SU-DHL-6 (cell line): ENCODE measurements at regions not wholly inside any gene's neighbourhood (a gene's known extent, or its start where the extent isn't known, plus 50 kb on each side); places are given as distances from the start of the nearest gene placed in this dataset.

Experiments
- EZH2phosphoT487 ChIP-seq: fragments of 200-600 bp; sonication (generic), shearing (Covaris generic); conservative IDR thresholded peaks from 2 replicates; pipeline ENCODE4 v1.6.1; 2018; ENCODE audit warnings: mild to moderate bottlenecking, antibody characterized with exemption, low read length, moderate library complexity, mixed read lengths
- TF ChIP-seq, protein P1 (sequence below): fragments of 200-600 bp; sonication (generic); IDR thresholded peaks from one replicate; pipeline ENCODE4 v1.5.1; 2017; ENCODE audit warnings: antibody characterized with exemption, mild to moderate bottlenecking, low read length, moderate library complexity; ENCODE audit not compliant: insufficient read depth, poor library complexity, severe bottlenecking

DNA sequence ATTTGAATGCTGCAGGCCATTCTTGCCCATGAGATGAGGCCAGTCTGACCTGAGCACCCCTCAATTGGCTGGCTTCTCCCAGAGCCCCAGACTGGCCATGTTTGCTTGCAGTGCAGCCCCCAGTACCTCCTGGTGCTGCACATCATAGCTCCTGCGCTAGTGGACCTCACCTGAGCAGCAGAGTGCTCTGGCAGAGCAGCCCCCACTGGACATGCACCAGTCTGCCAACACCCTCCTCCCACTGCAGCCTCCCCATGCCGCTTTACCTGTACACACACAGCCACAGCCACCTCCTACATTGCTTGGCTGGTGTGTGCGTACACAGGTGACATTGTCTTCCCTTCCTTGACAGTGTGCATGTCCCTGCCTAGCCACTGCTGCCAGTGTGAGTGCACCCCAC lies 940.2 kb downstream of the EFNA5 start:
- TF ChIP-seq, protein P1, sequence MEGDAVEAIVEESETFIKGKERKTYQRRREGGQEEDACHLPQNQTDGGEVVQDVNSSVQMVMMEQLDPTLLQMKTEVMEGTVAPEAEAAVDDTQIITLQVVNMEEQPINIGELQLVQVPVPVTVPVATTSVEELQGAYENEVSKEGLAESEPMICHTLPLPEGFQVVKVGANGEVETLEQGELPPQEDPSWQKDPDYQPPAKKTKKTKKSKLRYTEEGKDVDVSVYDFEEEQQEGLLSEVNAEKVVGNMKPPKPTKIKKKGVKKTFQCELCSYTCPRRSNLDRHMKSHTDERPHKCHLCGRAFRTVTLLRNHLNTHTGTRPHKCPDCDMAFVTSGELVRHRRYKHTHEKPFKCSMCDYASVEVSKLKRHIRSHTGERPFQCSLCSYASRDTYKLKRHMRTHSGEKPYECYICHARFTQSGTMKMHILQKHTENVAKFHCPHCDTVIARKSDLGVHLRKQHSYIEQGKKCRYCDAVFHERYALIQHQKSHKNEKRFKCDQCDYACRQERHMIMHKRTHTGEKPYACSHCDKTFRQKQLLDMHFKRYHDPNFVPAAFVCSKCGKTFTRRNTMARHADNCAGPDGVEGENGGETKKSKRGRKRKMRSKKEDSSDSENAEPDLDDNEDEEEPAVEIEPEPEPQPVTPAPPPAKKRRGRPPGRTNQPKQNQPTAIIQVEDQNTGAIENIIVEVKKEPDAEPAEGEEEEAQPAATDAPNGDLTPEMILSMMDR: no peak
- TF ChIP-seq EZH2phosphoT487: no peak
